T-helper 2 cell treated with Interferon-gamma antibody and Interleukin-4, amounts not matched to agents 5 μg/mL and 100 μg/mL, for 36 hours (primary cell): ENCODE measurements at regions not wholly inside any gene's neighbourhood (a gene's known extent, or its start where the extent isn't known, plus 50 kb on each side); places are given as distances from the start of the nearest gene placed in this dataset.
A peak's percentile ranks its signal among the peaks of the same experiment; 100 is the strongest.

ENCODE experiments used
- DNase-seq: peaks from one replicate; pipeline ENCODE4 v3.0.0; 2021; ENCODE audit warnings: low spot score
- H3K27ac Mint-ChIP-seq: one replicate; pipeline ENCODE4 v1.8.0; 2021; ENCODE audit warnings: mild to moderate bottlenecking, mixed read lengths
- H3K27me3 Mint-ChIP-seq: one replicate; pipeline ENCODE4 v1.8.0; 2021; ENCODE audit warnings: low read depth, mixed read lengths
- H3K36me3 Mint-ChIP-seq: one replicate; pipeline ENCODE4 v1.8.0; 2021; ENCODE audit warnings: low read depth, mixed read lengths
- H3K4me1 Mint-ChIP-seq: one replicate; pipeline ENCODE4 v1.8.0; 2021; ENCODE audit warnings: low read depth, mixed read lengths
- H3K4me3 Mint-ChIP-seq: one replicate; pipeline ENCODE4 v1.8.0; 2022; ENCODE audit warnings: mild to moderate bottlenecking, moderate library complexity, mixed read lengths
- H3K9me3 Mint-ChIP-seq: one replicate; pipeline ENCODE4 v1.8.0; 2021; ENCODE audit warnings: mixed read lengths

DNA sequence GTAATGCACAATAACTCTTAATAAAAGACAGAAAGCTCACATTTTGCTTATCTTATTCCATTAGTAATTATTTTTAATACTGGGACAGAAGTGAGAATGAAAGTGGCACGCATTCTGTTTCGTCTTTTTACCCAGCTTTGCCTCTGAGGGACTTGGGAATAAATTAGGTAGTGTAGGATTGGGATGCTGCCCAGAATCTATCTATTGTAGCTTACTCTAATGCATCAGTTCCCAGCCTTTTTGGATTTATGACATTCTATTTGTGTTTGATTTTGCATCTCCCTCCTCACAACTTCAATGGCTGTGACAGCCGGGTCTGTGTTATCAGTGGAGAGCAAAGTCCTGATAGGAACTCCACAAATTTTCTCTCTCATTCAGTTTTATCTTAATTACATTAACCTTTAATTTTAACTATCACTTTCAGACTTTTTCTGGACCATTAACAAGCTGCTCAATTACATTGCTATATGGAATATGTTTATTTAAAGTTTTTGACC, 62.9 kb upstream of the TULP4 start:
- Mint-ChIP-seq H3K27ac (no peak overlapping the region), H3K27me3 (no peaks in the 10 kb centered on the region)

DNA sequence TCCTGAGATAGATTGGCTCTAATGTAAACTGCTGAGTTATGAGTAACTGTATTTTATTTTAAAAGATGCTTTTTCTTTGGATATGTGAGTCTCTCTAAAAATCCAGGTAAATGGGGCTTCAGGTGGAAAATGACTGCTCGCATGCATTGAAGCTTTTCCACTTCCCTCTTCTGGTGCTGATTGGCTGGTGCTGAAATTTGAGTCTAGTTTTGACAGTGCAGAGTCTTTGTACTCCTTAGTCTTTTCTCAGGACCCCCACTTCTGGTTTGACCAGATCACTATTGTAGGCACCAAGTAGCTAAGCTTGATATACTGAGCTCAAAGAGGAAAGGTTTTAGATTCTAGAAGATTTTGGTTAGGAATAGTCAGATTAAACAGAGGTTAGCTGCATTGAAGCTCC, 60.7 kb upstream of the TULP4 start:
- Mint-ChIP-seq H3K4me3 (no peak overlapping the region), H3K4me1 (peaks cover 16% of the 10 kb centered on the region), H3K9me3 (no peaks in the 10 kb centered on the region)

More for the DNA sequence above, 62.9 kb upstream of the TULP4 start:
- H3K4me3 Mint-ChIP-seq, result no peak overlapping the region
- no peaks in the 10 kb centered on the region for H3K9me3 Mint-ChIP-seq
- DNase-seq, result no peak
- peaks cover 3% of the 10 kb centered on the region for H3K4me1 Mint-ChIP-seq
- peaks cover 2% of the 10 kb centered on the region for H3K36me3 Mint-ChIP-seq

GRCh38 chr6:158253248-158253647, 59.0 kb upstream of the TULP4 start:
- Mint-ChIP-seq H3K27me3 (no peaks in the 10 kb centered on the region), H3K4me1 (peaks cover 19% of the 10 kb centered on the region), H3K27ac (no peak overlapping the region), H3K4me3 (no peak overlapping the region), H3K9me3 (no peaks in the 10 kb centered on the region), H3K36me3 (no peaks in the 10 kb centered on the region)
- no peak for DNase-seq

More for the DNA sequence above, 60.7 kb upstream of the TULP4 start:
- H3K27ac Mint-ChIP-seq, result no peak overlapping the region
- H3K27me3 Mint-ChIP-seq, result no peaks in the 10 kb centered on the region
- no peak for DNase-seq
- H3K36me3 Mint-ChIP-seq, result no peaks in the 10 kb centered on the region

DNA sequence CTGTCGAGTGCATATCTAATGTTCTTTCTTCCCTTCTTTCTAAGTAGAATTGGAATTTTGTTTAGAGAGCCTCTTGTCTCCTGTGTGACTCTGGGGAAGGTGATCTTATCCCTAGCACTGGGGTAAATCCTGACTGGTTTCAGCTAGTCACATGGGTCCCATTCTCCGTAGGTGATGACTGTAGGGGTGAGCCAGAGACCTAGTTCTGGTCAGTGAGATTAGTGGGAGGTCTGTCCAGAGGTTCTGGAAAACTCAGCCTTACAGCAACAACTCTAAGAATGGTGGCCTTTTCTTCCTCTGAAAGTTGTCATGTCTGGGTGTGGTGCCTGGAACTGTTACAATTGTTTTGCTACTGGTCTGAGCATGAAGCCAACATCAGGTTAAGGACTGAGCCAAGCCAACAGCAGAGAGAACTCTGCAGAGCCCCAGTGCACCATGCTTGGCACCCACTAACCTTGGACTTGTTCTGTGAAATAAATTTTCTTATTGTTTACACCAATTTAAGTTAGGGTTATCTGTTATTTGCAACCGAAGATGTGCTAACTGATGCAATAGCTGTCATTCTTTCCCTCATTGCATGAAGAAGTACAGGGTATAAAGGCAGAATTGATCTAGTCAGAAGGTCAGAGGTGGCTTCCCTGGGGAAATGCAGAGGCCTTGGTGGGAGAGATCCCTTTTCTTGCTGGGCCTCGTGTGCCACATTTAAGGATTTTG, 56.8 kb upstream of the TULP4 start:
- no peaks in the 10 kb centered on the region for H3K36me3 Mint-ChIP-seq
- no peaks in the 10 kb centered on the region for H3K27me3 Mint-ChIP-seq
- no peak overlapping the region for H3K4me3 Mint-ChIP-seq
- no peaks in the 10 kb centered on the region for H3K9me3 Mint-ChIP-seq
- H3K27ac Mint-ChIP-seq, result peak overlapping the region; percentile 34
- H3K4me1 Mint-ChIP-seq, result peaks cover 19% of the 10 kb centered on the region
- no peak for DNase-seq

DNA sequence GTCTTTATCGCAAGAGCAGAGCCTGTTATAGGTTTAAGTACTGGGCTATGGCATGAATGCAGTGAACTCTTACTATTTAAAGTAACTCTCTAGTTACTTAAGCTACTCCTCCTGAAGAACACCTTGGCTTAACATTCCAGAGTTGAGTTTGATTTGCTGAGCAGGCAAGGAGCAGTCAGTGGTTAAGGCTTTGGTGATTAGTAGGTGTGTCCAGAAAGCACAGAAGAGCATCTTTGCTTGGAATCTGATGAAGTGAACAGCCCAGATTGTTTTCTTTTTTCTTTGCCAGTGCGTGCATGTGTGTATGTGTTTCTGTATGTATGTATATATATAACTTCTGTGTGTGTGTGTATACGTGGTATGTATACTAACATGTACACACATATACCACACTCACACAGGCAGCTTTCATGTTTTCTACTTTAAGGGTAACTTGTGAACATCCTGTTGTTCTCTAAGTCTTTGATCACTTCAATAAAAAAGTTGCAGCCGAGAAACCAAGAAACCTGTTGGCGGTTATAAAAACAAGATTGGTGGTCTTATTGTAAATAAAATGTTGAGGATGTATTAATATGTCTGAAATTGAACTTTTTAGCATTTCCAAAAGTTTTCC, 56.2 kb upstream of the TULP4 start:
- Mint-ChIP-seq H3K27ac (peak overlapping the region; percentile 26), H3K9me3 (no peaks in the 10 kb centered on the region), H3K4me1 (peaks cover 19% of the 10 kb centered on the region), H3K4me3 (no peak overlapping the region), H3K36me3 (no peaks in the 10 kb centered on the region), H3K27me3 (no peaks in the 10 kb centered on the region)
- DNase-seq, result no peak

DNA sequence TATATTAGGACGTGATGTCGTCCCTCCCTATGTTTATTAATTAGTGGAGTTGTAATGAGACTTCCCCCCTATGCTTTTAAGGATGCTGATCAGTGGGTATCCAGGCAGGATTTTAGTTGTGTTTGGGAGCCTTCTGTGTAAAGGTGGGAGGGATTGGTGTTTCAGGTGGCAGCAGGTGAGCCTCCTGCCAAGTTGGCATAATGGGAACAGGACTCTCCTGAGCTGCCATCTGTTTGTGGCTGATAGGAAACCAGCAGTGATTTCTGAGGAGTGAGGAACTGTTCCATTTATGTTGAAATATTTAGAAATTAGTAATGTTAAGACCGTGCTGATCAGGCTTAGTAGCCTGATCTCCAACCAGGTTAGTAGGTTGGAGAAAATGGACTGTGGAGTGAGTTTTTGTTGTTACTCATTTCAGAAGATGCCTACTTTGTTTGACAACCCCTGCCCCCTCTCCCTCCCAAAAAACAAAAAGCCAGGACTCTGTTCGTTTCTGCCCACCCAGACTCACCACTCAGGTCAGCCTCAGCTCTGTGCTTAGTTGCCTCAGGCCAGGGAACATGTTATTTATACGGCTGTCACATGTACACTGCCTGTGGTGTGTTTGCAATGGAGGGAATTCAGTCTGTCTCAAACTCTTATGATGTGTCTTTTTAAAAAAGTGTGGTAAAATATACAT, 55.4 kb upstream of the TULP4 start:
- no peak for DNase-seq
- no peaks in the 10 kb centered on the region for H3K9me3 Mint-ChIP-seq
- H3K27ac Mint-ChIP-seq, result no peak overlapping the region
- H3K27me3 Mint-ChIP-seq, result no peaks in the 10 kb centered on the region
- peaks cover 16% of the 10 kb centered on the region for H3K4me1 Mint-ChIP-seq
- no peak overlapping the region for H3K4me3 Mint-ChIP-seq
- no peaks in the 10 kb centered on the region for H3K36me3 Mint-ChIP-seq

GRCh38 chr6:158257425-158257759, 54.9 kb upstream of the TULP4 start:
- no peaks in the 10 kb centered on the region for H3K27me3 Mint-ChIP-seq
- DNase-seq, result no peak
- H3K4me3 Mint-ChIP-seq, result no peak overlapping the region
- no peaks in the 10 kb centered on the region for H3K9me3 Mint-ChIP-seq
- peaks cover 16% of the 10 kb centered on the region for H3K4me1 Mint-ChIP-seq
- no peaks in the 10 kb centered on the region for H3K36me3 Mint-ChIP-seq
- no peak overlapping the region for H3K27ac Mint-ChIP-seq

DNA sequence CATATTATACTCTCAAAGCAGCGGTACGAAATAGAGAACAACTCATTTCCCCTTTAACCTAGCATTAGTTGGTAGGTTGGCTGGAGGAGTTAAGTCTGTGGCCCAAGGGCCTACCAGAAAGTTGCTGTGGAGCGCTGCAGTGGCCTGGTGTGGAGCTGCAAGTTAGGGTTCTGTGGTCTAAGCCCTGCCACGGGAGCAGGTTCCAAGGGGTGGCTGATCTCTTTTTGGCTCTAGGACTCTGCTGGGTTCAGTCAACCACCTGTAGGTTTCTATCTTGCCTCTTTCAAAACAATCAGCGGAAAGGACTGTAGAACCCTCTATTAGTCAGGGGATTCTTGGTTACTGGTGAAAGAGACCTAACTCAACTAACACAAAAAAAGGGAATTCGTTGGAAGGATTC, 54.5 kb upstream of the TULP4 start:
- peaks cover 16% of the 10 kb centered on the region for H3K4me1 Mint-ChIP-seq
- H3K4me3 Mint-ChIP-seq, result no peak overlapping the region
- DNase-seq, result no peak
- no peaks in the 10 kb centered on the region for H3K9me3 Mint-ChIP-seq
- H3K36me3 Mint-ChIP-seq, result no peaks in the 10 kb centered on the region
- no peak overlapping the region for H3K27ac Mint-ChIP-seq
- H3K27me3 Mint-ChIP-seq, result no peaks in the 10 kb centered on the region

- Mint-ChIP-seq H3K4me1 (peaks cover 16% of the 10 kb centered on the region), H3K27ac (no peak overlapping the region), H3K9me3 (no peaks in the 10 kb centered on the region), H3K4me3 (no peak overlapping the region), H3K36me3 (no peaks in the 10 kb centered on the region), H3K27me3 (no peaks in the 10 kb centered on the region)
- DNase-seq, result no peak
These were observed 53.1 kb upstream of the TULP4 start for GRCh38 chr6:158259136-158259535.

- no peaks in the 10 kb centered on the region for H3K36me3 Mint-ChIP-seq
- DNase-seq, result no peak
- no peaks in the 10 kb centered on the region for H3K9me3 Mint-ChIP-seq
- H3K4me3 Mint-ChIP-seq, result no peak overlapping the region
- H3K27ac Mint-ChIP-seq, result no peak overlapping the region
- H3K27me3 Mint-ChIP-seq, result no peaks in the 10 kb centered on the region
- H3K4me1 Mint-ChIP-seq, result peaks cover 16% of the 10 kb centered on the region
These were observed 52.4 kb upstream of the TULP4 start for GRCh38 chr6:158259845-158260244.

DNA sequence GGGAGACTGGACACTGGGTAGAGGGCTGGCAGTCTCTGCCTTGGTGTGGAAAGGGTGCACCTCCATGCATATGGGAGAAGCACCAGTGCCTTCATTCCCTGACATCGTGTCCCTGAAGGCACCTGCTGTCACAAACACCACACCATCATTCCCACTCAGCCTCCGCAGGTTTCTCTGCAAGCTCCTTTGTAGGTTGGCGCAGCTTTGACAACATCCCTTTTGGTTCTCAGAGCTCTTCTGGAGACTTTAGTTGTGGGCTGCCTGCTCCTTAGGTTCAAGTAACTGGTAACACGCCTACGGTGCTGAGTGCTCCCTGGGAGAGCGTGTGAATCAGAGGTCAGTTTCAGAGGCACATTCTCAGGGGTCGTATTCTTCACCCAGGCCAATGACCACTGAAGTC, 50.2 kb upstream of the TULP4 start:
- no peaks in the 10 kb centered on the region for H3K4me1 Mint-ChIP-seq
- no peak overlapping the region for H3K4me3 Mint-ChIP-seq
- H3K27ac Mint-ChIP-seq, result no peak overlapping the region
- no peak for DNase-seq
- H3K36me3 Mint-ChIP-seq, result no peaks in the 10 kb centered on the region
- no peaks in the 10 kb centered on the region for H3K9me3 Mint-ChIP-seq
- H3K27me3 Mint-ChIP-seq, result no peaks in the 10 kb centered on the region
